ENCODE measurements at regions not wholly inside any gene's neighbourhood (a gene's known extent, or its start where the extent isn't known, plus 50 kb on each side); places are given as distances from the start of the nearest gene placed in this dataset.

DNA sequence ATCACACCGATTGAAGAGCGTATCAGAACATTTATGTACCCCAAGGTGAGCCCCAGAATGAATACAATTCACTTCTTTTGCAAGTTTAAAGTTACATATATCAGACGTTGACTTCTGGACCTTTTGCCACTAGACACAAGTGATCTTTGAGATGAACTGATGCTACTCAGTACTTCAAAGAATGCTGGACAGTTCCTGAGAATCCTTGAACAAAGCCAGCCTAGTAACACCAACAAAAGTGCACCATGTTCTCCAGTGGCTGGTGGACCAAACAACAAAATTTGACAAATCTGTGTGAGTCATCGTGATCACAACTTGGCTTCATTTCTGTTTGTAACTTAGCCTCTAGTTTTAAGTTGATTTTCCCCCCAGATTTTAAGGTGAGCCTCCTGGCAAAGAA lies 355.7 kb downstream of the SOX2 start:
- DNase-seq (ENCODE audit: low read depth): no peak

- no peak for DNase-seq (ENCODE audit: low read depth)
Observed at GRCh38 chr3:182078316-182078715, 366.6 kb downstream of the SOX2 start.

DNA sequence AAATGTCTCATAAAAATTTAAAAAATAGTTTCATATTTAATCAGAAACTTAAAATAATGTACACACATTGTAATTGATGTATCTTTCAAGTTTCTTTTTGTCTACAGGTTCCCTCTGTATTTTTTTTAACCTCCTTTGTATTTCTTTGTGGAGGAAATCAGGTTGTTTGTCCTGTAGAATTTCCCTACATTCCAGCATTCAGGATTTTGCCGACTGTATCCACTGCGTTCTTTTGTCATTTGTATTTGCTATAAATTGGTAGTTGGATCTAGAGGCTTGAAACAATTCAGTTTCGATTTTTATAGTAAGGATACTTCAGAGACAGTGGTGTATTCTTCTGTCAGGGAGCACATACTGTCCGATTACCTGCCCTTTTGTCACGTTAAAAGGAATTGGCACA lies 367.2 kb downstream of the SOX2 start:
- no peak for DNase-seq (ENCODE audit: low read depth)

DNA sequence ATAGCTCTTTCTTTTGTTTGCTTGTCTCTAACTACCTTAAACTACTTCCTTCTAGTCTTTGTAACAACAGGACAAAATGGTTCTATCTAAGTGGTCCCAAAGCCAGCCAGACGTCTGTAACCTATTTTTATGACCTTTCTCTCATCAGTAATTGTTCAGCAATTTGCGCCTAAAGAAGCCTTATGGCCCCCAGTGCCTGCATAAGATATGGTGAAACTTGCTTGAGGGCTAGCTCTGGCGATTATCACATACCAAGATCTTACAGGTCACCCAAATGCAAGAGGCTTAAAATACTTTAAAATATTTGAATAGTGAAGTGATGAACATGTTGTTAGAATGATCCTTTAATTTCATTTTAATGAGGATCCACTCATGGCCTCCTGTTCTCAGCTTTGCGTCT lies 369.4 kb downstream of the SOX2 start:
- DNase-seq (ENCODE audit: low read depth): no peak

DNA sequence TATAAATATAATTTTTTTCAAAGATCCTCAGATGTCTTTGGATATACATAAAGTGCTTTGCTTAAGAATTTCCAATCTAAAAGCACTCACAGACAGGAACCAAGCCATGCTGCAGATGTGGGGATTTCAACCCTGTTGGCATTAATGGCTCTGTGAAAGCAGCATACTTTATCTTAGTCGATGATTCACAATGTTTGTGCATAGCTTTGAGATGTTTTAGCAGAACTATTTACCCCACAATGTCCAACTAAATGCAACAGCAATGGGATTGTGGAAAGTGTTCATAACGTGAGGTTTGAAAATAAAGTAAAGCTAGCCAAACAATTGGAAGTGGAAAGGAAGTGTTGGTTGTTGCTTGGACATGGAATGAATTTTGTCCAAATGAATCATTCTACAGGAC lies 371.4 kb downstream of the SOX2 start:
- DNase-seq (ENCODE audit: low read depth): no peak

DNA sequence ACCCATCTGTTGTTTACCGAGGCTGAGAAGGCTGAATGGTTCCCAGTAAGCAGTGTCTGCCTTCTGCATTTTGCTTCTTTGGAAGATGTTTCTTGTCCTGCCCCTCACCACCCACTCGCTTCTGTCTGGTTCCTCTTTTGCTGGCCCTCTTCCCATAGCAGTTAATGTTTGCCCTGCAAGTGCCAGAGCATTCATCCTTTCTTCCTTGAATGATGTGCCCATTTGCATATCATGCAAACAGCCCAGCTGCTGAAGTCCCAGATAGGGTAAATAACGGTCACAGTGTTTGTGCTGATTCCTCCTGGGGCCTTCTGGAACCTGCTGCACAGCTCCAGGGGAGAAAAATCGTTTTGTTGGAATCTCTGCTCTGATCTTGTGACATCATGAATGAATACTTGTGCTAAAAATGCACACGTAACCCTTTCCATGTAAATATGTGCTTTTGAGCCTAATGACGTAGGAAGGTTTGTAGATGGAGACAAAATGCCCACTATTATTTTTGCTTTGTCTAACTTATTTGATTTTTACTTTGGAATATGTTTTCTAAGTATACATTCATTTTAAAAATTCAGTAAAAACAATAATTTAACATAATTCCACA lies 381.0 kb downstream of the SOX2 start:
- DNase-seq (ENCODE audit: low read depth): no peak

DNA sequence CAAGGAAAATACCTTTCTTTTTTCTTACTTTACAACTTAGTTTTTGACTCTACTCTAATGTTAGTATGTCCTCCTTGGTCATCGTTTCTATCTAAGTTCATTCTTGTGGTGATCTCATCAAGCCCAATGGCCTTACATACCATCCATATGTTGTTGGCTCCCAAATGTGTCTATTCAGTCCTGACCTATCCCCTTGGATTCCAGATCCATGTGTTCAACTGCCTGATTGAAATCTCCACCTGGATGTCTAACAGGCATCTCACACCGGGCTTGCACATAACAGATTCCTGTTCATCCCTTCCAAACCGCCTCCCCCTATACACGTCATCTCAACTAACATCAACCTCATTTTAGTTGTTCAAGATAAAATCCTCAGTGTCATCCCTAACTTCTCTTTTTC lies 382.6 kb downstream of the SOX2 start:
- no peak for DNase-seq (ENCODE audit: low read depth)

DNA sequence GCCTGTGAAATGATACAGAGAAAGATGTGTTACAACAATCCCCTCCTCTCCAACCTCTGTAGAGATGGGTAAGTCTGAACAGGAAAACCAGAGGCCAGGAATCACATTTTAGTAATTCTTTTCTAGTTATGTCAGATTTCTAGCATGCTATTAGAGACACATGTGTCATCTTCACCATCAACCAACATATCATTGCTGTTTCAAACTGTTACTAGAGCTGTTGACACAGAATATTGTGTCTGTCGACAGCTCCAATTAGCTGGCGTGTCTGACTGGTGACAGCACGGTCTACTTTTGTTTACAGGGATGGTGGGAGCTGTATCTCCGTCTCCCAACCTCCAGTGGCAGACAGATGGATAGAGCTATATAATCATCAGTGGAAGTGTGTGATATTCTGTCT lies 393.2 kb downstream of the SOX2 start:
- DNase-seq (ENCODE audit: low read depth): no peak

GRCh38 chr3:182105875-182106274 lies 394.1 kb downstream of the SOX2 start:
- no peak for DNase-seq (ENCODE audit: low read depth)

DNA sequence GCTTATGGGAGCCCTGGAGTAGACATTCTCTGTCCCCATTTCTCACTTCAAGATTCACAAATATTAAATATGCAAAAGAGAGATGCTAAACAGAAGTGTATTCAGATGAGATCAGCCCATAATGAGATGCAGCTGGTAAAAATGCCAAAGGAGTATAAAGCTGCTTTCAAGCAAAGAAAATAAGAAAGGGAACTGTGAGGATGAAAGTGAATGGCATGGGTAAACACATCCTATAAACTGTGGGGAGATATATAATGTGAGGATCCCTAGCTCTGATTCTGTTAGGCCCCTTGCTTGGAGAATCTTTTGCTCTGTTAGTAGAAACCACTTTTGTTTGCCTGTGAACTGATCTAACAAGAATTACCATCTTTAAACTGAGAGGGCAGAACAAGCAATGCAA lies 396.6 kb downstream of the SOX2 start:
- DNase-seq (ENCODE audit: low read depth): no peak

- DNase-seq (ENCODE audit: low read depth): no peak
Observed at GRCh38 chr3:182111967-182112366, 400.2 kb downstream of the SOX2 start.

DNA sequence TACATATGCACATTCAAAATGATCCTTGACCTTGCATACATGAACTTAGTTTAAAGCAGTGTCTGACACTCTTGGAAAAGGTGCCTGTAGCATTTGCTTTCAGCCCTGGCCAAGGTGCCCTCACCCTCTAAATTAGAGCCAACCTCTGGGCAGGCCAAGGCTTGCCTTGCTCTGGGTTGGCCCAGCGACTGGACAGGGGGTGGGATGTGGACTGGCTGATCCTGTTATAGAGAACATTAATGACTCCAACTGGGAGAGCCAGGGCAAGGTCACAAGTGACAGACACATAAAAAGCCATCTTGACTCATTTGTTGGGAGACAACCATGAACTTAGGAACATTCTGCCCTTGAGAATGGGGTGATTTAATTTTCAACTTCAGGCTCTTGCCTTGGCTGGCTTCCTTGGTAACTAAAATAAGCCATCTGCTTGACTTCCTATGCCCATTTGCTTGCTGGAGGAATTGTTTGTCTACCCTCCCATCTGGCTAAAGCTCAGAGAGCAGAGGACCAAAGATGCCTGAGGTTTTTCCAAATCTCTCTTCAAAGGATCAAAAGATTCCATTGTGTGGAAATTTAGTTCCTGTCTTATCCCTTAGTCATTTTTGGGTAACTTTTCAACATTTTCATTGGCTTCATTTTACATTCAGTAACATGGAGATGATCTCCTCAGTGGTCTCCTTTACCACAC lies 403.7 kb downstream of the SOX2 start:
- DNase-seq (ENCODE audit: low read depth): no peak

GRCh38 chr3:182116386-182116785 lies 404.7 kb downstream of the SOX2 start:
- no peak for DNase-seq (ENCODE audit: low read depth)

DNA sequence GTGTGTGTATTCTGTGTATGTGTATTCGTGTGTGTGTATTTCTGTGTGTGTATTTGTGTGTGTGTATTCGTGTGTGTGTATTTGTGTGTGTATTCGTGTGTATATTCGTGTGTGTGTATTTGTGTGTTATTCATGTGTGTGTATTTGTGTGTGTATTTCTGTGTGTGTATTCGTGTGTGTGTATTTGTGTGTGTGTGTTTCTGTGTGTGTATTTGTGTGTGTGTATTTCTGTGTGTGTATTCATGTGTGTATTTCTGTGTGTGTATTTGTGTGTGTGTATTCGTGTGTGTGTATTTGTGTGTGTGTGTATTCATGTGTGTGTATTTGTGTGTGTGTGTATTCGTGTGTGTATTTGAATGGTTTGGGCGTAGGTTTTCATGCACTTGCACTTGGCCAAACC lies 405.4 kb downstream of the SOX2 start:
- no peak for DNase-seq (ENCODE audit: low read depth)

GRCh38 chr3:182117583-182117982 lies 405.9 kb downstream of the SOX2 start:
- DNase-seq (ENCODE audit: low read depth): no peak

GRCh38 chr3:182118066-182118465 lies 406.3 kb downstream of the SOX2 start:
- DNase-seq (ENCODE audit: low read depth): no peak

- DNase-seq (ENCODE audit: low read depth): no peak
Observed at GRCh38 chr3:182121401-182121800, 409.7 kb downstream of the SOX2 start.

DNA sequence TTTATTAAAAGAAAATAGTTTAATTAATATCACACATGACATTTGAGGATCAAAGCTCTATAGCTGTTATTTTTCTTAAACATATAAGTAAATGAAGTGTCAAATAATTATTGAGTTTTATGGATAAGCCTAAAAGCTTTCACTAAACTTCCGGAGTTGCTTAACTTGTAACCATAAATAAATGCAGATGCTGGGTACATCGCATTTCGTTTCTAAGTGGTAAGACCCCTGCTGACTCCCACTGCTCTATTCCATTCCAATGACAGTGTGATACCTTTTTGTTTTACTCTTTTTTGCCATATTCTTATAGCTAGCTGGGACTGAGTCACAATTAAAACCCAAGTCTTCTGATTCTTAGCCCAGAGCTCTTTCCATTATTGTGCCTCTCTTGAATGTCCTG lies 411.1 kb downstream of the SOX2 start:
- DNase-seq (ENCODE audit: low read depth): no peak

DNA sequence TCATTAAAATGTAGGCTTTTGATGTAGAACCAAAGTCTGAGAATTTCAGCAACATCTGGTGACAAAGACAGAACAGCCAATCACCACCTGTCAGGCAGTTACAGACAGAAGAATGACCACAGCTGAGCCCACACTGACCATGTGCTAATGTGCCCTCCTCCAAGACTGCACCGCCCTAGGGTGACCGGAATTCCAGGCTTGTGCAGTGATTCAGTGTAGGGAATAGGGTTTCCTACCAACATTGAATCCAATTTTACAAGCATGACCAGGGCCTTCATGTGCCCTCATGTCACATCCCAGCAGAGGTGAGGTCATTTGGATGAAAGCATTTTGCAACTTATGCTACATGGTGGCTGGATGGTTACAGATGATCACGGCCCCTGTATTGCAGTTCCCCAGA lies 412.5 kb downstream of the SOX2 start:
- no peak for DNase-seq (ENCODE audit: low read depth)

DNA sequence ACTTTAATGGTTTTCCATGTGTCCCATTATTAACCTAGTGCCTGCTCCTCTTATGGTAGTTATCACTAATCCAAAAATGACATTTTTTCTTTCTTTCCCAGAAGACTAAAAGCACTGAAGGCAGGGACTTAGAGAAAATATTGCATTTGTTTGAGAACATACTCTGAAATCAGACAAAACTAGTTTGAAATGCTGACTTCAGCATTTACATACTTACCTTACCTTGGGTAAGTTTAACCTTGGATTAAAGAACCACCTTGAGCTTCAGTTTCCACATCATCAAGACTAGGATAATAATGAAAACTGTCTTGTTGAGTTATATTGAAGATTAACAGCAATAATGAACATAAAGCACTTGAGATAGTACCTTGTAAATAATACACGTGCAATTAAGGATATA lies 413.0 kb downstream of the SOX2 start:
- DNase-seq (ENCODE audit: low read depth): no peak

DNA sequence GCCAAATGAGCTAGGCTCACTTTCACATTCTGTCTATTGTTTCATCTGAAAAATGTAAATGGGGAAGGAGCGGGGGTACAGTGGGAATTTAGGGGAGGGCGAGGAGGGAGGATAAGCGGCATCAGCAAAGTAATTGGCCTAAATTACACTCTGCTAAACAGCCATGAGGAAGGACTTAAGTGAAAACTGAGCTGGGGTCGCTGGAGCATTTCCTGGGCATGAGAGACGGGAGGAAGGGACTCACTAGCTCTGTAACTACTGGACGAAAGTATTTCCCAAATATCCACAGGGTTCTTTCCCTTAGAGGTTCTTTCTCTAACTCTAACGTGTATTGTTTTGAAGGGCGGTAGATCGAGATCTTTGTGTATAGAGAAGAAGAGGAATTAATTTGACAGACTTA lies 418.0 kb downstream of the SOX2 start:
- DNase-seq (ENCODE audit: low read depth): no peak

DNA sequence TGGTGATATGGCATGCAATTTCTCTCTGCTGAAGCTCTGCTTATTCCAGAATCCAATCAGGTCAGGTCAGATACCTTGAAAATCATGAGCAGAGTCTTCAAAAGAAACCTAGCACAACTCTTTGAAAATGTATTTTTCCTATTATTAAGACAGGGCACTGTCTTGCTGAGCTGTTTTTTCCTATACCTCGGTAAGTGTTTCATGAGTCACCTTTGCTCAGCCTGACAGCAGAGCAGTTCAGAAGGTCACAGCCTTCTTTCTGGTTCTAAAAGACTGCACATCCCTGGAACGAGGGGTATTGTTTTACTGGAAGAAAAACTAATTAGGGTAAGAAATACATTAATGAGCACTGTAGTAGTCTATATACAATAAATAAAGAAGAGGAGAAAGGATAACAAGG lies 422.0 kb downstream of the SOX2 start:
- DNase-seq (ENCODE audit: low read depth): no peak

DNA sequence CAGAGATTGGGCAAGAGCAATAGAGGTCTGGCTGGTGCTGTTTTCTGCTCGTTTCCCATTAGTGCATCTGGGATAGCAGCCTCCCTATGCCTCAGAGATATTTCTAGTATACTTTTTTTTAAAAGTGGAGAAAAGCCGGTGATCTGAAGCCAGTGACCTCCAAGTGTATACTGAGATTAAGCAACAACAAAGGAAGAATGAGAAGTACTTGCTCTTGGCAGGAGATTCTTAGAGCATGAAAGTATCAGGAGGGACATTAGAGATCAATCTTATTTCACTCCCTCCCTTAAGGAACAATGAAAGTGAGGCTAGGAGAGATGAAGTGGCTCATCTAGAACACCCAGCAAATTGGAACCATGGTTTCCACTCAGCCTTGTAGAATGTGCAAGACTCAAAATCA lies 423.3 kb downstream of the SOX2 start:
- no peak for DNase-seq (ENCODE audit: low read depth)
